HFF-Myc (cell line): ENCODE measurements at regions not wholly inside any gene's neighbourhood (a gene's known extent, or its start where the extent isn't known, plus 50 kb on each side); places are given as distances from the start of the nearest gene placed in this dataset.

Experiments used
- DNase-seq: peaks from one replicate; pipeline ENCODE4 v3.0.0-alpha.2; 2011; ENCODE audit warnings: low read depth; ENCODE audit errors: extremely low read depth
- H3K4me3 ChIP-seq: replicated peaks from 2 replicates; pipeline ENCODE4 v1.5.1; 2011; ENCODE audit warnings: low read depth, mild to moderate bottlenecking, control low read depth, low read length
- TF ChIP-seq, protein P1 (sequence below): IDR thresholded peaks from 2 replicates; pipeline ENCODE4 v1.5.1; 2012; ENCODE audit warnings: mild to moderate bottlenecking, low read depth, low read length, control low read depth; ENCODE audit errors: missing control alignments

GRCh38 chr18:40939656-40940515 lies 1015.1 kb upstream of the PIK3C3 start:
- TF ChIP-seq, protein P1, sequence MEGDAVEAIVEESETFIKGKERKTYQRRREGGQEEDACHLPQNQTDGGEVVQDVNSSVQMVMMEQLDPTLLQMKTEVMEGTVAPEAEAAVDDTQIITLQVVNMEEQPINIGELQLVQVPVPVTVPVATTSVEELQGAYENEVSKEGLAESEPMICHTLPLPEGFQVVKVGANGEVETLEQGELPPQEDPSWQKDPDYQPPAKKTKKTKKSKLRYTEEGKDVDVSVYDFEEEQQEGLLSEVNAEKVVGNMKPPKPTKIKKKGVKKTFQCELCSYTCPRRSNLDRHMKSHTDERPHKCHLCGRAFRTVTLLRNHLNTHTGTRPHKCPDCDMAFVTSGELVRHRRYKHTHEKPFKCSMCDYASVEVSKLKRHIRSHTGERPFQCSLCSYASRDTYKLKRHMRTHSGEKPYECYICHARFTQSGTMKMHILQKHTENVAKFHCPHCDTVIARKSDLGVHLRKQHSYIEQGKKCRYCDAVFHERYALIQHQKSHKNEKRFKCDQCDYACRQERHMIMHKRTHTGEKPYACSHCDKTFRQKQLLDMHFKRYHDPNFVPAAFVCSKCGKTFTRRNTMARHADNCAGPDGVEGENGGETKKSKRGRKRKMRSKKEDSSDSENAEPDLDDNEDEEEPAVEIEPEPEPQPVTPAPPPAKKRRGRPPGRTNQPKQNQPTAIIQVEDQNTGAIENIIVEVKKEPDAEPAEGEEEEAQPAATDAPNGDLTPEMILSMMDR, result no peak
- DNase-seq, result no peak
- H3K4me3 ChIP-seq, result no peak overlapping the region

DNA sequence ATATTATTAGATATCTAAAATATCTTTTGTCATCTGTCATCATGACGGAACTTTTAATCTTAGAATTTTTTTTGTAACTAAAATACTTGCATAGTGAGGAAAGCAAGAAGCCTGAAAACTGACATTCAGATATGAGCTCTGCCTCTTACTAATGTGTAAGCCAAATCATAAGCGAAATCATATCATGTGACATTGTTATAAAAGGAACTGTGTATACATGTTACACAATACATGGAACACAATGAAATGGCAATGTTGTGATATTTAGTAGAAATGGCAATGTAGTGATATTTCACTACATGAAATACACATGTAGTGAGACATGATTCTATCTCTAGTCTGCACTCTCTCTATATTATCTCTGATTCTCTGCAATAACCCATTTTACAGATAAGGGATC lies 1016.4 kb upstream of the PIK3C3 start:
- TF ChIP-seq, protein P1, result no peak
- no peak for DNase-seq
- no peak overlapping the region for H3K4me3 ChIP-seq

DNA sequence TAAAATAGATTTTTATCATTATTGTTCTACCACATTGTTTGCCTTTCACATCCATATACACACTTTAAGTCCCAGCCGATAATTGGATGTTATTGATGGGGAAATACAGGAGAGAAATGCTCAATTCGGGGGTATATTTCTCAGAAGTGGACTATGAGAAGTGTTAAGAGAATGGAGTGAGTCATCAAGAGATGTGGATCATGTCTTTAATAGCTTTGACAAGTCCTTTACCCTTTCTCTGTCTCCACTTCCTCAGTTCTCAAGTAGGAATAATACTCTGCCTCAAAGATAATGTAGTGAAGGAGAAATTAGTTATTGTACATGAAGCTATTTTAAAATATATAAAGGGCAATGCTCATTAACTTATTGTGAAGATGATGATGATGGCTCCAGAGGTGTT lies 1017.6 kb upstream of the PIK3C3 start:
- DNase-seq, result no peak
- TF ChIP-seq, protein P1, result no peak
- no peak overlapping the region for H3K4me3 ChIP-seq

DNA sequence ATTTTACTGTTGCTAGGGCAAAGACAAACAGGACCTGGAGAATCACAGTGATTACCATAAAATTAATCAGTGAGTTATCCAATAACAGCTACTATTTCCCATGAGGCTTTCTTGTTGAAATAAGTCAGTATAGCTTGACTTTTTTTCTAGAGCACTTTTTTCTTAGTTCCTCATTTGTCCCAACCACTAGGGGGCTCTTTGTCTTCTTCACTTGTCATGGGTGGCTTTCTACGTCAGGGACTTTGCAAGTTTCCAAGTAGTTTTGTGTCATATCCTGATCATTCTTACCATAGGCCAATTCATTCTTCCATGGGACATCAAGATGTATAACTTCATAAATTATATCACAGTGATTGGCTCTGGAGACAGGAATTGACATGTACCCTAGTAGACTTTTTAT lies 1019.6 kb upstream of the PIK3C3 start:
- DNase-seq, result peak; percentile 10
- no peak overlapping the region for H3K4me3 ChIP-seq
- TF ChIP-seq, protein P1, result peak; percentile 42

- no peak overlapping the region for H3K4me3 ChIP-seq
- TF ChIP-seq, protein P1, result no peak
- DNase-seq, result no peak
These were observed 1022.2 kb upstream of the PIK3C3 start for GRCh38 chr18:40932862-40933261.

- H3K4me3 ChIP-seq, result no peak overlapping the region
- DNase-seq, result no peak
- TF ChIP-seq, protein P1, result no peak
These were observed 1024.7 kb upstream of the PIK3C3 start for GRCh38 chr18:40930211-40930882.
